ENCODE measurements at regions not wholly inside any gene's neighbourhood (a gene's known extent, or its start where the extent isn't known, plus 50 kb on each side); places are given as distances from the start of the nearest gene placed in this dataset.
"Not testable (repeated sequence)": the region's sequence is repeated elsewhere in the genome, so short reads cannot be mapped to it uniquely, and the experiment has no call there.

DNA sequence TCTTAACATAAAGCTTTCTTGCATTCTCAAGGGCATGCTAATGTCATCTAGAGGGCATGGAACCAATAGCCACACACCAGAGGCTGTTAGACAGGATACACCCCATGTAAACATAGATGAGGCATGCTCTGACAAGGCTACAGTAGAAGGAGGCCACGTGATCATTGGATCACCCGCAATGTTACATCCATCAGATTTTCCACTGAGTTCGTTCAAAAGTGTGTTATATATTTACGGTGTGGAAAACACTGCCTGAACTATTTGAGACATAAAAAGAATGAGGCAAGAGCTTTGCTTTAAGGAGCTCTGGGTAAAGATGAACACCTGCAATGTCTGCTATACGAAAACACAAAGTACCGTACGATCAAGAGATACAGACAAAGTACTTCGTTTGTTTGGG lies 817.5 kb upstream of the SLC10A2 start:
- DNase-seq: no peak

DNA sequence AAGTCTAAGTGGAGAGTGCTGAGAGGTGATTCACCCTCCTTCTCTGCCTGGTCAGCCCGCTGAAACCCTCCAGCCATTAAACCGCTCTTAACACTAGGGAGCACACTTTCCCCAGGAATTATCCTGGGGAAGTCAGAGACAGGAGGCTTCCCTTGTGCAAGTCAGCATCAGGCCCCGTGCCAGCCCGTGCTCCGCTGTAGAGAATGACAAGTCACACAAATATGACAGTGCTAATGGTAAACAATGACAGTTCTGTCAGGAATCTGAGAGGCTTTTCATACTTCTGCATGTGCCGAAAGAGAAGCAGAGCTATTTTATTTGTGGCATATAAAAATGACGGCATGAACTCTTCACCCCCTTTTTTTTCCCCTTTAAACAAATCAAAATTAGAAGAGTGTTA lies 816.9 kb upstream of the SLC10A2 start:
- no peak for DNase-seq

- not testable (repeated sequence) for DNase-seq
Observed at GRCh38 chr13:103880146-103880545, 813.9 kb upstream of the SLC10A2 start.

GRCh38 chr13:103878891-103879605 lies 812.8 kb upstream of the SLC10A2 start:
- DNase-seq: no peak

GRCh38 chr13:103876571-103876970 lies 810.4 kb upstream of the SLC10A2 start:
- no peak for DNase-seq

- no peak for DNase-seq
Observed at GRCh38 chr13:103873725-103874124, 807.5 kb upstream of the SLC10A2 start.

DNA sequence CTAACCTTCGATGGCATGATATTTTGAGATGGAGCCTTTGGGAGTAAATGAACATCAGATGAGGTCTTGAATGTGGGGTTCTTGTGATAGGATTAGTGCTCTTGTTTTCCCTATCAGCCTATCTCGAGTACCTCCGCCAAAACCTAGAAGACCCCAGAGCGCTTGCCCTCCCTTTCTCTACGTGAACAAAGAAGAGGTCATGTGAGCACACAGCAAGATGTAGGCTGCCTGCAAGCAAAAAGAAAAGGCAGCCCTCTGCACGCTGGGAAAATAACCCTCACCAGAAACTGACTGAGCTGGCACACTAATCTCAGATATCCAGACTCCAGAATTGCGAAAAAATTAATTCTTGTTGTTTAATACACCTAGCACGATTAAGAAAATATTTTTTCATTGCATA lies 799.8 kb upstream of the SLC10A2 start:
- DNase-seq: no peak

GRCh38 chr13:103862525-103862924 lies 796.3 kb upstream of the SLC10A2 start:
- no peak for DNase-seq

DNA sequence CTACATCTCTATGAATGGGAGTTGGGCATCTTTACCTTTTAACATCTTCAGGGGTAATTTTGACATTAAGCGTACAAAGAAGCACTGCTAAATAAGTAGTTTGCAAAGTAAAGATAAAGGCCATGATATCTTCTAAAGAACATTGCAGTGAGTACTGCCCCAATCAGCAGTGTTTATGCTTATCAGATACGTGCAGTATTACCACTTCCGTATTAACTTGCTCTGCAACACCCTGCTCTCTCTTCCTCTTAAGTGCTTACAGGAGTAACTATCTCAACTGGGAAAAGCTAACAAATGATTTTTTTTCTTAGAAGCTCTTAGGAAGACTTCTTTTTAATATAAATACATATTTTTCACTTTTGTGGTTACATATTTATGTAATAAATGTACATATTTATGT lies 793.7 kb upstream of the SLC10A2 start:
- no peak for DNase-seq

DNA sequence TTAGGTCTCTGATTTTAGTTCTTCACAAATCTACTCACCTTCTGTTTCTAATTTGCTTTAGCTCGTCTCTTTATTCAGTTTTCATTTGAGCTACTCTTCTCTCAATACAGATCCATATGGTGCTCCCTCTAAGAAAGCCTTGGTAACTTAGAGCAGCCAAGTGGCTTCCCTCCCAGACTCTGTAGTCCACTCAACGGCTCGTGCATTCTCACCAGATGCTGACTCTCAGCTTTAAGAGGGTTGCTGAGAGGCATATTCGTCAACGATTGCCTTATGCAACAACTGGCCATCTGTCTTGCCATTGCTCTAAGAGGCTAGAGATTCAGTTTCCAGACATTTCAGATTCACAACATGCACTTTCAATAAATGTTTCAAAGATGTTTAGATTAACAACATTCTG lies 785.8 kb upstream of the SLC10A2 start:
- no peak for DNase-seq

DNA sequence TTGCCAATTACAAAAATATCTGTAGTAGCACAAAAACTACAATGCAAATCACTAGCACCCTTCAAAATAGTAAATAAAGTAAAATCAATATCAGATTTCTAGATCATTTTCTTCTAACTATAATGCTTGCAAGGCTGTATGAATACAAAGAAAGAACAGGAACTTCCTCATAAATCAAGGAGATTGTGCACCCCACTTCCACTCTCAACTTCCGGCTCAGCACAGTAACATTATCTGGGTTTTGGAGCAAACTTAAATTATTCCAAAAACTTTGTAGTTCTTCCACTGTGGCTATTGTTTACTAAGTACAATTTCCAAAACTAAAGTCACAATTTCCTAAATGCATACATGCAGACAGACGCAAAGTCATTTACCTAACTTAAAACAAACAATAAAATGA lies 778.3 kb upstream of the SLC10A2 start:
- no peak for DNase-seq

DNA sequence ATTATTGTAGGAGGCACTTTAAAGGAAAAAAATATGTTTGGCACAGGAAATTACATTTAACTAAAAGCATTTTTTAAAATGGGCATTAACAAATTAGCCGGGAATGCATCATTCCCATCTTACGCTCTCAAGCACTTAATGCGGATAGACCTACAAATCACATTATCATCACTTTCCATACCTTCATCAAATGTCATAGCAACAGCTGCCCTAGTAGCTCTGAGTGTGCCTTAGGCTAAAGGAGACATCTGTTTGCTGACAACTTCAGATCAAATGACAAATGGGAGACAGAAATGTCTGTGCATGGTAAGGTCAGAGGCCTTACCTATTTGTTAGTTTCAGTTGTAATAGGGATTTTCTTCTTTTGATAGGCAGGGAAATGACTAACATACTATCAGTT lies 773.2 kb upstream of the SLC10A2 start:
- no peak for DNase-seq

GRCh38 chr13:103835052-103835451 lies 768.8 kb upstream of the SLC10A2 start:
- DNase-seq: no peak

- DNase-seq: no peak
Observed at GRCh38 chr13:103833294-103833852, 767.2 kb upstream of the SLC10A2 start.

DNA sequence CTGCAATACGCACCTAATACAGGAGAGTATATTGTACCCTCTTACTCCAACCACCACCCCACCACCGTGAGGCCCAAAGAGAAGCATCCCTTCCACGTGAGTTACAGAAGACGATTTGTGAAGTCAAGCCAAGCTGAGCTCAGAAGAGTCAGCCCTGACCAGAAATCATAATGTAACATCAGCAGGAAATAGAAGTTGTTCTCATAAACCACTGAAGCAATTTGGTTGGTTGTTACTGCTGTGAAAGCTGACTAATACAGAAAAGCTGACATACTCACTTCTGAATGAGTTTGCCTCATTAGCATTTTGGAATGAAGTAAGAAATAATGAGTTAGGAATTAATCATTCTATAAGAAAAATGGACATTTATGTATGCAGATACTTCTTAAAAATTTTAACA lies 749.4 kb upstream of the SLC10A2 start:
- DNase-seq: no peak

- DNase-seq: no peak
Observed at GRCh38 chr13:103812971-103813370, 746.8 kb upstream of the SLC10A2 start.

- DNase-seq: no peak
Observed at GRCh38 chr13:103812558-103812957, 746.3 kb upstream of the SLC10A2 start.

- DNase-seq: no peak
Observed at GRCh38 chr13:103810026-103810425, 743.8 kb upstream of the SLC10A2 start.

DNA sequence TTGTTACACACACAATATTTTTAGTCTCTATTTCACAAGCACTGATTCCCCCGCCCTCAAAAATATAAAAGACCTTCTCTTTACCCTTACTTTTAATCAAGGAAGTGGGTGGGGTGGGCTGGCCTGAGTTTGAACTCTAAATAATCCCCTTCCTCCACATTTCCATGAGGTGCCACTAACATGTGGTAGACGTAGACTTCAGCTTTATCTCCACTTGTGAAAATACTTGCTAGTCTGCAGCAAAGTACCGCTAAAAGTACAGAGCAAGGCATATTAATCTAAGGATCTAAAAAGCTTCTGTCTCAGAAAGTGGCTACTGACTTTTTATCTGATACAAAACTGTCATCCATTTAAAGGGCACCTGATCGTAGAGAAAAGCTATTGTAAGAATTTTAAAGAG lies 739.6 kb upstream of the SLC10A2 start:
- no peak for DNase-seq

DNA sequence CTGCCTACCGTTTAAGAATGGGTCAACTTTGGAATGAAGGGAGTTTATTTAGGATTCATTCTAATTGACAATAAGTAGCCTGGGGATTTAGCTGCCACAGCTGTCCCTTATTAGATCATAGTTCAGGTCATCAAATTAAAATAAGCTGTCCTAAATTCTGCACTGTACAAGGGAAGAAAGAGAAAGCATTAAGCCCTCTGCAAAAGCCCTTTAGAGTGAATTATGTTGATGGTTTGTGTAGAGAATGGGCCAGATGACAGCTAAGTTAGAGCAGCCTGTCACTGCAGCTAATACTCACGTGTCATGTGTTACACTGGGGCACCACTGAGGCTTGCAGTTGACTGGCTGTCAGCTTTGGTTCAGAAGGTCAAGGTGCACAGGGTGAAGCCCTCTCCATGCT lies 737.1 kb upstream of the SLC10A2 start:
- no peak for DNase-seq

- no peak for DNase-seq
Observed at GRCh38 chr13:103799028-103799427, 732.8 kb upstream of the SLC10A2 start.

GRCh38 chr13:103795892-103796478 lies 729.8 kb upstream of the SLC10A2 start:
- DNase-seq: no peak

DNA sequence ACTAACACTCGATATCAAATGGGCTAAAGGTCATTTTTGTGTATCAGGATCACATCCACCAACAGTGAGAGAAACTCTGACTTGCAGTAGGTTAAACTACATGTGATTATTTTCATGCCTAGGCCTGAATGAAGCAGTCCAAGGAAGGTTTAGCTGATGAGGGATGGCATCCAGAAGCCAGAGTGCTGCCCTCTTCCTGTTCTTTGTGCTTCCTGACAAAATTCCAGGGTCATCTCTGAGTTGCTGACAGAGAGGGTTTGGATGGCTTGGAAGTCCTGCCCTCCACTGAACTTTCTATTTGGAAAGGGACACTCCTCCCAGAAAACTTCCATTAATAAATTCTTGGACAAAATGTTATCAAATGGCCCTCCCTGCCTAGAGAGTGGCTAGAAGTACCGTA lies 728.3 kb upstream of the SLC10A2 start:
- no peak for DNase-seq

DNA sequence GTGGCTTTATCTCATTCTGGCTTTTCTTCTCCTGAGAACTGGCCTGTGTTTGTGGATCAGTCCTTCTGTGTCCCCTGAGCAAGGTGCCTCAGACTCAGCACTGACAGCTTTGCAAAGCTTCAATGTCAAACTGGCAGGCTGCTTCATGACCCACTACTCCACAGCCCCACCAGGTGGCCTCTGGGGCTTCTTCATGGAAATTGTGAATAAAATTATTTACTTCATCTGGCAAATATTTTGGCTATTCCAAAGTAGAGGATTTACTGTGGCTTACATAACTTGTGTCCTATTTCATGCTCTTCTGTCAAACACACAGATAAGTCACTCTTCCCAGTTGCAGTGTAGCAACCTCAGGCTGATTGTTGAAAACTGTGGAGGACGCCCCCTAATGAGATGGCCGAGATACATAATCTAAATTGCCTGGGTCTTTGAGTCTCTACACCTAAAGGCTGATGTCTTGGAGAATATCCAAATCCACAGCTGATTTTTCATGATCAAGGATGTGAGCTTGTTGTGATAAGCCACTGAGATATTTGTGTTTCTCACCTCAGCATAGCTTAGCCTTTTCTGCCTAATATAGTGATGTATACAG lies 721.9 kb upstream of the SLC10A2 start:
- no peak for DNase-seq
